HFFc6 (cell line): ENCODE measurements at regions not wholly inside any gene's neighbourhood (a gene's known extent, or its start where the extent isn't known, plus 50 kb on each side); places are given as distances from the start of the nearest gene placed in this dataset.

Source experiments
- DNase-seq: peaks from one replicate; pipeline ENCODE4 v3.0.0-alpha.2; 2018
- H3K27ac Mint-ChIP-seq: 2 replicates; pipeline ENCODE4 v1.8.0; 2020; ENCODE audit warnings: mild to moderate bottlenecking, mixed read lengths
- H3K27me3 Mint-ChIP-seq: 2 replicates; pipeline ENCODE4 v1.8.0; 2021; ENCODE audit warnings: mild to moderate bottlenecking, moderate library complexity, mixed read lengths; ENCODE audit not compliant: insufficient read depth
- H3K36me3 Mint-ChIP-seq: 2 replicates; pipeline ENCODE4 v1.8.0; 2021; ENCODE audit warnings: low read depth, mixed read lengths
- H3K4me1 Mint-ChIP-seq: 2 replicates; pipeline ENCODE4 v1.8.0; 2020; ENCODE audit warnings: low read depth, mixed read lengths
- H3K4me3 Mint-ChIP-seq: 2 replicates; pipeline ENCODE4 v1.8.0; 2020; ENCODE audit warnings: mild to moderate bottlenecking, moderate library complexity, mixed read lengths
- H3K9me3 Mint-ChIP-seq: 2 replicates; pipeline ENCODE4 v1.8.0; 2020; ENCODE audit warnings: mild to moderate bottlenecking, mixed read lengths
- TF ChIP-seq, protein P1 (sequence below): fragments of 200-600 bp; sonication (generic); IDR thresholded peaks from 2 replicates; pipeline ENCODE4 v1.5.0; 2021; ENCODE audit warnings: antibody characterized with exemption, mild to moderate bottlenecking

GRCh38 chr9:134214386-134214765 is 50.0 kb upstream of the RNU6ATAC start:
- TF ChIP-seq, protein P1, sequence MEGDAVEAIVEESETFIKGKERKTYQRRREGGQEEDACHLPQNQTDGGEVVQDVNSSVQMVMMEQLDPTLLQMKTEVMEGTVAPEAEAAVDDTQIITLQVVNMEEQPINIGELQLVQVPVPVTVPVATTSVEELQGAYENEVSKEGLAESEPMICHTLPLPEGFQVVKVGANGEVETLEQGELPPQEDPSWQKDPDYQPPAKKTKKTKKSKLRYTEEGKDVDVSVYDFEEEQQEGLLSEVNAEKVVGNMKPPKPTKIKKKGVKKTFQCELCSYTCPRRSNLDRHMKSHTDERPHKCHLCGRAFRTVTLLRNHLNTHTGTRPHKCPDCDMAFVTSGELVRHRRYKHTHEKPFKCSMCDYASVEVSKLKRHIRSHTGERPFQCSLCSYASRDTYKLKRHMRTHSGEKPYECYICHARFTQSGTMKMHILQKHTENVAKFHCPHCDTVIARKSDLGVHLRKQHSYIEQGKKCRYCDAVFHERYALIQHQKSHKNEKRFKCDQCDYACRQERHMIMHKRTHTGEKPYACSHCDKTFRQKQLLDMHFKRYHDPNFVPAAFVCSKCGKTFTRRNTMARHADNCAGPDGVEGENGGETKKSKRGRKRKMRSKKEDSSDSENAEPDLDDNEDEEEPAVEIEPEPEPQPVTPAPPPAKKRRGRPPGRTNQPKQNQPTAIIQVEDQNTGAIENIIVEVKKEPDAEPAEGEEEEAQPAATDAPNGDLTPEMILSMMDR: no peak
- Mint-ChIP-seq H3K27me3 (peaks cover 6% of the 10 kb centered on the region), H3K36me3 (no peaks in the 10 kb centered on the region), H3K4me3 (no peak overlapping the region), H3K27ac (no peak overlapping the region), H3K9me3 (peaks cover 9% of the 10 kb centered on the region), H3K4me1 (peaks cover 7% of the 10 kb centered on the region)
- no peak for DNase-seq

- DNase-seq: no peak
- no peak overlapping the region; the same call in 1 of the 2 replicates for H3K27ac Mint-ChIP-seq
- H3K4me3 Mint-ChIP-seq: no peak overlapping the region
- TF ChIP-seq, protein P1: no peak
- H3K36me3 Mint-ChIP-seq: no peaks in the 10 kb centered on the region
- peaks cover 9% of the 10 kb centered on the region for H3K9me3 Mint-ChIP-seq
- peaks cover 6% of the 10 kb centered on the region for H3K27me3 Mint-ChIP-seq
- peaks cover 7% of the 10 kb centered on the region for H3K4me1 Mint-ChIP-seq
Observed at GRCh38 chr9:134214766-134215419, 50.5 kb upstream of the RNU6ATAC start.

DNA sequence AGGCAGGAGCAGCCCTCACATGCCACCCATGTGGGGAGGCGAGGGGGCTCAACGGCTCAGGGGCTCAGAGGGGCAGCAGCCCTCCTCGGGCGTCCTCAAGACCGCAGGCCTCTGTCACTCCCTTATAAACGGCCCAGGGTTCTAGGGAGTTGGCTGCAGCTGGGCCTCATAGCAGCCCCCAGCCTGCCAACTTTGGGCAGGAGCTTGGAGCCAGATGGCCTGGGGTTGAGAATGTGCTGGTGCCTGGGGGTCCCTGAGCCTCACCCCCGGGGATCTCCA is 51.0 kb upstream of the RNU6ATAC start:
- Mint-ChIP-seq H3K36me3 (no peaks in the 10 kb centered on the region), H3K4me1 (peaks cover 7% of the 10 kb centered on the region), H3K4me3 (no peak overlapping the region), H3K27me3 (peaks cover 2% of the 10 kb centered on the region; the same call in 1 of the 2 replicates), H3K27ac (peak overlapping the region; percentile 13; the same call in 1 of the 2 replicates), H3K9me3 (peaks cover 9% of the 10 kb centered on the region)
- DNase-seq: no peak
- TF ChIP-seq, protein P1: no peak

- H3K27me3 Mint-ChIP-seq: peaks cover 2% of the 10 kb centered on the region; the same call in 1 of the 2 replicates
- no peaks in the 10 kb centered on the region for H3K36me3 Mint-ChIP-seq
- peak; percentile 61 for DNase-seq
- TF ChIP-seq, protein P1: no peak
- peak overlapping the region; percentile 13; the same call in 1 of the 2 replicates for H3K27ac Mint-ChIP-seq
- H3K4me3 Mint-ChIP-seq: no peak overlapping the region
- H3K4me1 Mint-ChIP-seq: peaks cover 7% of the 10 kb centered on the region
- H3K9me3 Mint-ChIP-seq: peaks cover 9% of the 10 kb centered on the region
Observed at GRCh38 chr9:134215699-134216448, 51.5 kb upstream of the RNU6ATAC start.

DNA sequence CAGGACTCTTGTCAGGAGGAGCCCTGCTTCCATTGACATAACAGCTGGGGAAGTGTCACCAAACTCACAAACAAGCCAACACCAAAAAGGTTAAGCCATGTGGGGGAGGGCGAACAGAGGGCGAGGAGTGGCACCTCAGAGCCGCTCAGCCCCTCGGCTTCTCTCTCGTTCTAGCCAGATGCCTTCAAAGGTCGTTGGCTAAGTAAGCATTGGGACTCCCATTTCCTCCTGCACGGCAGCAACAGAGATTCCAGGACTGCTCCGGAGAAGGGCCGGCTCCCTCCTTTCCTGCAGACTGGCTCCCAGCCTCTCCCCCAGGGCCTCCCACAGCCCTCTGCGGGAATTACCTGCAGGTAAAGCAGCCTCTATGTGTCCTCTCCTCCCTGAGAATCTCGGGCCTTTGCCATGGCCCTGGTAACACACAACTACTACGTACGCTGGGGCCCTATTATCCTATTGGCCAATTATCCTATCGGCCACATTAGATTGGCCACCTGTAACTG is 52.1 kb upstream of the RNU6ATAC start:
- no peak for DNase-seq
- TF ChIP-seq, protein P1: no peak
- H3K27me3 Mint-ChIP-seq: peaks cover 2% of the 10 kb centered on the region; the same call in 1 of the 2 replicates
- no peak overlapping the region for H3K27ac Mint-ChIP-seq
- H3K4me3 Mint-ChIP-seq: no peak overlapping the region
- H3K9me3 Mint-ChIP-seq: peaks cover 9% of the 10 kb centered on the region
- H3K4me1 Mint-ChIP-seq: peaks cover 7% of the 10 kb centered on the region
- H3K36me3 Mint-ChIP-seq: no peaks in the 10 kb centered on the region
